ENCODE measurements at regions not wholly inside any gene's neighbourhood (a gene's known extent, or its start where the extent isn't known, plus 50 kb on each side); places are given as distances from the start of the nearest gene placed in this dataset.

DNA sequence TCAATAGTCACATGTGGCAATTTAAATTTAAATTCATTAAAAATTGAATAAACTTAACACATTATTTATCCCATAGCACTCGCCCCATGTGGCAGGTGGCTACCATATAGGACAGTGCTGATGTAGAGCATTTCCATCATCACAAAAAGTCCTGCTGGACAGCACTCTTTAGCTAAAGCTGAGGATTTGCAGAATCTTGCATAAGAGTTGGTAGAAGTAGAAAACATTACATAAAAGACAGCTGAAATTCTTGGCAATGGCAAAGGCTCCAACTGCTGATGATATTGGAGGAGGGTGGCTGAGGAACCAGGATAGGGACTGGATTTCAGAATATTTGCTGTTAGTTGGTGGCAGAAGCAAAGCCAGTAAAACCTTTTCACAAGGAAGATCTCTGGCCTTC lies 230.7 kb upstream of the SATB1 start (continued):
- TF ChIP-seq CREB1 (IDR thresholded peaks at IDR 0.05): no peak
- TF ChIP-seq SIRT6 (IDR thresholded peaks at IDR 0.05; ENCODE audit: low read length): no peak
- TF ChIP-seq KDM1A (IDR thresholded peaks at IDR 0.05; ENCODE audit: borderline replicate concordance, low read length): no peak
- TF ChIP-seq YY1 (IDR thresholded peaks at IDR 0.05; ENCODE audit: low read depth, low read length): no peak
- TF ChIP-seq BRCA1 (IDR thresholded peaks at IDR 0.05; ENCODE audit: low read depth, low read length): no peak
- no peak for TF ChIP-seq ASH2L (IDR thresholded peaks at IDR 0.05; ENCODE audit: low read length)
- no peak for TF ChIP-seq POLR2A (IDR thresholded peaks at IDR 0.05; ENCODE audit: control extremely low read depth in 1 of 2, low read depth in 2 of 2, low read length in 2 of 2)
- no peak for TF ChIP-seq NANOG (IDR thresholded peaks at IDR 0.05; ENCODE audit: insufficient read depth, low read depth, low read length, poor library complexity, severe bottlenecking)

All from H1 (cell line).